ENCODE measurements at regions not wholly inside any gene's neighbourhood (a gene's known extent, or its start where the extent isn't known, plus 50 kb on each side); places are given as distances from the start of the nearest gene placed in this dataset.

DNA sequence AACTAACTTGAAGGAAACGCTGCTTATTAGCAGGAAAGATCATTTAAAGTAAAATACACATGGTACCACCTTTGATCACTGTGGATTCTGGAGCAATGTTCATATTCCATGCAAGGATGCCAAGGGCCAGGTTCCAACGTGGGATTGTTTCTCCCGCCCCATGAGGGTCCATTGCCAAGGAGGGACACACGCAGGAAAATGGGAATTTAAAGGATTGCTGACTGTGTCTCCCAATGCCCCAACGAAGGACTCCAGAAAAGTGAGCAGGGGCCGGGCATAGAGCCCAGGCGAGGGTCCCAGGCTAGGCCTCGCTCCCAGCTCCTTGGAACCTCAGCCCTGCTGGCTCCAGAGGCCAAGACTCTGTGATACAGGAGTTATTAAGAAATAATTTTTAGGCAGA, 111.2 kb downstream of the DACT2 start:
- no peak overlapping the region for H3K27ac ChIP-seq (ENCODE audit: low read length)
- no peaks in the 10 kb centered on the region for H3K36me3 ChIP-seq (ENCODE audit: insufficient read depth, low read depth, low read length)
- no peak overlapping the region for H3K9ac ChIP-seq (ENCODE audit: low read depth, low read length)
- peaks cover 13% of the 10 kb centered on the region; the same call in 1 of the 2 replicates for H3K4me1 ChIP-seq (ENCODE audit: insufficient read depth, low read length)
- no peaks in the 10 kb centered on the region for H3K9me3 ChIP-seq (ENCODE audit: insufficient read depth, low read depth, low read length)
- H3K27me3 ChIP-seq (ENCODE audit: insufficient read depth, low read length): peaks cover 30% of the 10 kb centered on the region
- peak overlapping the region; percentile 6; the same call in 1 of the 2 replicates for H3K4me3 ChIP-seq (ENCODE audit: low read length)

GRCh38 chr6:168207421-168208175, 112.0 kb downstream of the DACT2 start:
- peaks cover 30% of the 10 kb centered on the region for H3K27me3 ChIP-seq (ENCODE audit: insufficient read depth, low read length)
- H3K4me3 ChIP-seq (ENCODE audit: low read length): no peak overlapping the region
- H3K36me3 ChIP-seq (ENCODE audit: insufficient read depth, low read depth, low read length): no peaks in the 10 kb centered on the region
- H3K27ac ChIP-seq (ENCODE audit: low read length): no peak overlapping the region
- no peak overlapping the region for H3K9ac ChIP-seq (ENCODE audit: low read depth, low read length)
- H3K4me1 ChIP-seq (ENCODE audit: insufficient read depth, low read length): peaks cover 13% of the 10 kb centered on the region; the same call in 1 of the 2 replicates
- no peaks in the 10 kb centered on the region for H3K9me3 ChIP-seq (ENCODE audit: insufficient read depth, low read depth, low read length)

GRCh38 chr6:168206661-168207274, 112.8 kb downstream of the DACT2 start:
- Histone ChIP-seq H3K9ac (ENCODE audit: low read depth, low read length) (no peak overlapping the region), H3K36me3 (ENCODE audit: insufficient read depth, low read depth, low read length) (no peaks in the 10 kb centered on the region), H3K27me3 (ENCODE audit: insufficient read depth, low read length) (peaks cover 35% of the 10 kb centered on the region), H3K4me3 (ENCODE audit: low read length) (no peak overlapping the region), H3K27ac (ENCODE audit: low read length) (no peak overlapping the region), H3K4me1 (ENCODE audit: insufficient read depth, low read length) (peaks cover 13% of the 10 kb centered on the region; the same call in 1 of the 2 replicates), H3K9me3 (ENCODE audit: insufficient read depth, low read depth, low read length) (no peaks in the 10 kb centered on the region)

DNA sequence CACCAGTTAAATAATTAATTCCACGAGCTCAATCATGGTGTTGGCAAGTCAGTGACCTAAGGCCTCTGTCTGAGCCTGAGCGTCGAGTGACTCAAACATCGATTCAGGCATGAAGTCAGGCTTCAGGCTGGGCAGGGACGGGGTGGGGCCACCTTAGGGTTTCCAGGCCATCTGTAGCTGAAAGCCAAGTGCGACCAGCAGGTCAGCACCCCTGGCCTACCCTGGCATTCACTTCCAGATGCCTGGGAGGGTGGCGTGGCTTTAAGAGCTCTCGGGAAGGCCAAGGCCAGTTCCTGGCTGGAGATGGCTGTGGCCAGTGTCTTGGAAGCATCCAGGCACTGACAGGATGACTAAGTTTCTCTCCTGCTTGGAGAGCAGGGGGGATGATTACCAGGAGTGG, 113.4 kb downstream of the DACT2 start:
- H3K27ac ChIP-seq (ENCODE audit: low read length): no peak overlapping the region
- H3K4me1 ChIP-seq (ENCODE audit: insufficient read depth, low read length): peaks cover 13% of the 10 kb centered on the region; the same call in 1 of the 2 replicates
- H3K9ac ChIP-seq (ENCODE audit: low read depth, low read length): no peak overlapping the region
- no peaks in the 10 kb centered on the region for H3K36me3 ChIP-seq (ENCODE audit: insufficient read depth, low read depth, low read length)
- peaks cover 36% of the 10 kb centered on the region for H3K27me3 ChIP-seq (ENCODE audit: insufficient read depth, low read length)
- H3K4me3 ChIP-seq (ENCODE audit: low read length): no peak overlapping the region
- no peaks in the 10 kb centered on the region for H3K9me3 ChIP-seq (ENCODE audit: insufficient read depth, low read depth, low read length)

DNA sequence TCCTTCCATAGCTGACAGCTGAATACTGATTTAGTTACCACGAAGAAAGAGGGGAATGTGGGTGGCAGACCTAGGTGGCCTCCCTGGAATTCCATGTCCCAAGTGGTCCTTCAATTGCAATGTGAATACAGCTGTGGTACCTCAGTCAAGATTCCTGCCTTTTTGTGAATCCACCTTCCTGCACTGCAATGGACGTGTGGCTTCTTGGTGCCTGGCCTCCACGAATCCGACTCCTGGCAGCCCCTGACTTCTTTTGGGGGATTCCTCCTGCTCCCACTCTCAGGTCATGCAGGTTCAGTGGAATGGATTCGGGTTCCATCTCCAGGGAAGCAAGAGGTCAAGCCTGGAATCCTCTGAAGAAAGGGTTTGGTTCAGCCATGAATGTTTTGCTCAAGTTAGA, 117.8 kb downstream of the DACT2 start:
- Histone ChIP-seq H3K27me3 (ENCODE audit: insufficient read depth, low read length) (peaks cover 9% of the 10 kb centered on the region), H3K36me3 (ENCODE audit: insufficient read depth, low read depth, low read length) (no peaks in the 10 kb centered on the region), H3K4me1 (ENCODE audit: insufficient read depth, low read length) (no peaks in the 10 kb centered on the region), H3K9me3 (ENCODE audit: insufficient read depth, low read depth, low read length) (no peaks in the 10 kb centered on the region), H3K9ac (ENCODE audit: low read depth, low read length) (no peak overlapping the region), H3K27ac (ENCODE audit: low read length) (no peak overlapping the region), H3K4me3 (ENCODE audit: low read length) (no peak overlapping the region)

DNA sequence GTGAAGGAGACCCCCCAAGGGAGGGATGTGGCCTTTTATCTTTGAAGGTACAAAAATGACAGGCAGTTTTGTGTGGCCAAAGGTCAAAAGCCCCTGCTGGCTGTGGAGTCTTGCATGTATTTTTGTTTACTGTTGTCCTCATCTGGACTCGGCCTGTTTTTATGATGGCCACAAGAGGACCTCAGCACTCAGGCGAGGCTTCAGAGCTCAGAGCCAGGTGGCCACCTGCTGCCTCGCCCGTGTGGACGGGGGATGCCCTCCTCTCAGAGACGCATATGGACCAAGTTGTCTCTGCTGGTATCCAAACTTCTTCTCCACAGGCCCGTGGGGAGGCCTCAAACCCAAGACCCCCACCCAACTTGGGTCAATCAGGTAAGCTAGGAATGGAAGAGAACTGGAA, 118.2 kb downstream of the DACT2 start:
- no peaks in the 10 kb centered on the region for H3K36me3 ChIP-seq (ENCODE audit: insufficient read depth, low read depth, low read length)
- H3K4me1 ChIP-seq (ENCODE audit: insufficient read depth, low read length): no peaks in the 10 kb centered on the region
- no peak overlapping the region for H3K9ac ChIP-seq (ENCODE audit: low read depth, low read length)
- peaks cover 6% of the 10 kb centered on the region; the same call in 1 of the 2 replicates for H3K27me3 ChIP-seq (ENCODE audit: insufficient read depth, low read length)
- no peak overlapping the region for H3K27ac ChIP-seq (ENCODE audit: low read length)
- H3K9me3 ChIP-seq (ENCODE audit: insufficient read depth, low read depth, low read length): no peaks in the 10 kb centered on the region
- no peak overlapping the region for H3K4me3 ChIP-seq (ENCODE audit: low read length)

GRCh38 chr6:168200571-168201134, 118.9 kb downstream of the DACT2 start:
- Histone ChIP-seq H3K9me3 (ENCODE audit: insufficient read depth, low read depth, low read length) (no peaks in the 10 kb centered on the region), H3K36me3 (ENCODE audit: insufficient read depth, low read depth, low read length) (no peaks in the 10 kb centered on the region), H3K27ac (ENCODE audit: low read length) (no peak overlapping the region), H3K27me3 (ENCODE audit: insufficient read depth, low read length) (peaks cover 6% of the 10 kb centered on the region; the same call in 1 of the 2 replicates), H3K9ac (ENCODE audit: low read depth, low read length) (no peak overlapping the region), H3K4me3 (ENCODE audit: low read length) (no peak overlapping the region), H3K4me1 (ENCODE audit: insufficient read depth, low read length) (no peaks in the 10 kb centered on the region)

DNA sequence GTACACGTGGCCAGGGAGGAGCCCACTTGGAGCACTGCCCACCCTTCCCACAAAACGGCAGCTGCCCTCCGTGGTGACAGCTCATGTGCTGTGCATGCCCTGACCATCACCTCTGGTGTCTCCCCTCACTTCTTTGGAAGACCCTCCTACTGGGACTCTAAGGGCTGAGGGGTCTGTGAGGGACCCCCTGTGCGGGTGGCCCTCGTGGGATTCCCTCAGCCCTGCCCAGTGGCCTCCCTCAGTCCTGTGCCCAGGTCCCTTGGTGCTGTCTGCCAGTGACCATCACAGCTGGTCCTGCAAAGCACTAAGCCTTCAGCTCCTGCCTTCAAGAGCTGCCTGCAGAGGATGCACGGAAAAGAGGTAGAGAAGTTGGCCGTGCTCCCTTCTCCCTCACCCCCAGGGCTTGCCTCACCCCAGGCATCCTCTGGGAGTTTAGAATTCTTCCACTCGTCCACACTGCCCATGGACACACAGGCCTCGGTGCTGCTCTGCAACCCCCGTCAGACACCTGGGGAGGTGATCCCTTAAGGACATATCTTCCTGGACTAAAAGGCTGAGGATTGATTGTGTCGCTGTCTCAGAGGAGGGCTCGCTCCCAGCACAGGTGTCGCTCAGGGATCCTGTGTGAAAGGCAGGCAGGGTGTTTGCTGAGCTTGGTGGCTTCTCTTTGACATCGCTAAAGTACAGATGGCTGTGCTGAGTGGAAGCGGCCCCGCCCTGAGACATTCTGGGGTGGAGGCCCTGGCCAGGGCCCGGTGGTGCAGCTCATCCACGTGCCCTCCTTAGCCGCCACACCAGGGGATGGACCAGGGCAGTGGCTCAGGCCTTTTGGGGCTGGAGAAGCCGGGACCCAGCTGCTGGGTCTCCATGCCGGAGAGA, 119.5 kb upstream of the FRMD1 start:
- Histone ChIP-seq H3K9me3 (ENCODE audit: insufficient read depth, low read depth, low read length) (no peaks in the 10 kb centered on the region), H3K4me1 (ENCODE audit: insufficient read depth, low read length) (no peaks in the 10 kb centered on the region), H3K36me3 (ENCODE audit: insufficient read depth, low read depth, low read length) (no peaks in the 10 kb centered on the region), H3K9ac (ENCODE audit: low read depth, low read length) (no peak overlapping the region), H3K27ac (ENCODE audit: low read length) (no peak overlapping the region), H3K27me3 (ENCODE audit: insufficient read depth, low read length) (peaks cover 6% of the 10 kb centered on the region; the same call in 1 of the 2 replicates), H3K4me3 (ENCODE audit: low read length) (no peak overlapping the region)

GRCh38 chr6:168197636-168198301, 118.8 kb upstream of the FRMD1 start:
- H3K36me3 ChIP-seq (ENCODE audit: insufficient read depth, low read depth, low read length): no peaks in the 10 kb centered on the region
- no peak overlapping the region for H3K4me3 ChIP-seq (ENCODE audit: low read length)
- no peaks in the 10 kb centered on the region for H3K4me1 ChIP-seq (ENCODE audit: insufficient read depth, low read length)
- no peak overlapping the region for H3K9ac ChIP-seq (ENCODE audit: low read depth, low read length)
- no peaks in the 10 kb centered on the region for H3K9me3 ChIP-seq (ENCODE audit: insufficient read depth, low read depth, low read length)
- peaks cover 6% of the 10 kb centered on the region; the same call in 1 of the 2 replicates for H3K27me3 ChIP-seq (ENCODE audit: insufficient read depth, low read length)
- H3K27ac ChIP-seq (ENCODE audit: low read length): no peak overlapping the region

- no peak overlapping the region for H3K27ac ChIP-seq (ENCODE audit: low read length)
- H3K36me3 ChIP-seq (ENCODE audit: insufficient read depth, low read depth, low read length): no peaks in the 10 kb centered on the region
- H3K4me3 ChIP-seq (ENCODE audit: low read length): no peak overlapping the region
- no peak overlapping the region for H3K9ac ChIP-seq (ENCODE audit: low read depth, low read length)
- peaks cover 5% of the 10 kb centered on the region; the same call in 1 of the 2 replicates for H3K27me3 ChIP-seq (ENCODE audit: insufficient read depth, low read length)
- no peaks in the 10 kb centered on the region for H3K4me1 ChIP-seq (ENCODE audit: insufficient read depth, low read length)
- H3K9me3 ChIP-seq (ENCODE audit: insufficient read depth, low read depth, low read length): no peaks in the 10 kb centered on the region
These were observed 118.0 kb upstream of the FRMD1 start for GRCh38 chr6:168196881-168197635.

Measured in iPS-20b (cell line).